Activated CD8-positive, alpha-beta memory T cell treated with anti-CD3 and anti-CD28 coated beads, Interleukin-2, amount 10 ng/mL, durations not matched to agents 7 days and 5 days (primary cell): ENCODE measurements at regions not wholly inside any gene's neighbourhood (a gene's known extent, or its start where the extent isn't known, plus 50 kb on each side); places are given as distances from the start of the nearest gene placed in this dataset.

Source experiments
- ATAC-seq: fragments of 150-1000 bp; cut with Tn5 transposase; one replicate; pipeline ENCODE4 v1.10.0; 2021; ENCODE audit warnings: moderate library complexity
- CTCF ChIA-PET: fragments of 350-600 bp; sonication (Branson Sonifier 250); formaldehyde crosslinking; loops from one replicate; lab custom pipeline; 2021; ENCODE audit warnings: antibody characterized with exemption; lab: Charles Lee
- DNase-seq: peaks from one replicate; pipeline ENCODE4 v3.0.0-alpha.2; 2020
- H3K27ac Mint-ChIP-seq: one replicate; pipeline ENCODE4 v1.8.0; 2021; ENCODE audit warnings: mild to moderate bottlenecking, mixed read lengths
- H3K27me3 Mint-ChIP-seq: one replicate; pipeline ENCODE4 v1.8.0; 2021; ENCODE audit warnings: mixed read lengths
- H3K36me3 Mint-ChIP-seq: one replicate; pipeline ENCODE4 v1.8.0; 2021; ENCODE audit warnings: mild to moderate bottlenecking, mixed read lengths
- H3K4me1 Mint-ChIP-seq: one replicate; pipeline ENCODE4 v1.8.0; 2021; ENCODE audit warnings: mixed read lengths
- H3K4me3 Mint-ChIP-seq: one replicate; pipeline ENCODE4 v1.8.0; 2021; ENCODE audit warnings: mild to moderate bottlenecking, moderate library complexity, mixed read lengths
- H3K9me3 Mint-ChIP-seq: one replicate; pipeline ENCODE4 v1.8.0; 2022; ENCODE audit warnings: low read depth, mixed read lengths

GRCh38 chrX:58051346-58051745 lies 141.1 kb upstream of the ZXDA start:
- ATAC-seq (no peak), DNase-seq (no peak)
- CTCF ChIA-PET = no interaction called here
- no peaks in the 10 kb centered on the region for H3K4me1 Mint-ChIP-seq
- H3K27ac Mint-ChIP-seq = no peak overlapping the region
- no peaks in the 10 kb centered on the region for H3K36me3 Mint-ChIP-seq
- H3K27me3 Mint-ChIP-seq = no peaks in the 10 kb centered on the region
- H3K9me3 Mint-ChIP-seq = no peaks in the 10 kb centered on the region
- H3K4me3 Mint-ChIP-seq = no peak overlapping the region

GRCh38 chrX:58044130-58044529 lies 133.9 kb upstream of the ZXDA start:
- DNase-seq (no peak), ATAC-seq (no peak)
- Mint-ChIP-seq H3K9me3 (no peaks in the 10 kb centered on the region), H3K27ac (no peak overlapping the region), H3K36me3 (no peaks in the 10 kb centered on the region), H3K4me1 (no peaks in the 10 kb centered on the region), H3K27me3 (no peaks in the 10 kb centered on the region), H3K4me3 (no peak overlapping the region)
- CTCF ChIA-PET = no interaction called here

GRCh38 chrX:58025979-58026378 lies 115.7 kb upstream of the ZXDA start:
- Mint-ChIP-seq H3K36me3 (no peaks in the 10 kb centered on the region), H3K4me3 (no peak overlapping the region), H3K27me3 (no peaks in the 10 kb centered on the region), H3K9me3 (no peaks in the 10 kb centered on the region), H3K27ac (no peak overlapping the region), H3K4me1 (no peaks in the 10 kb centered on the region)
- CTCF ChIA-PET = interaction anchor here (1.4 to 1.5 kb wide), 2 partner anchors 204 to 207 kb away, joined by 3 to 6 read pairs; no protein-coding TSS in a partner anchor
- DNase-seq (peak; percentile 40), ATAC-seq (no peak)

GRCh38 chrX:57985951-57986350 lies 75.7 kb upstream of the ZXDA start:
- Mint-ChIP-seq H3K27me3 (no peaks in the 10 kb centered on the region), H3K27ac (no peak overlapping the region), H3K4me3 (no peak overlapping the region), H3K9me3 (no peaks in the 10 kb centered on the region), H3K36me3 (no peaks in the 10 kb centered on the region), H3K4me1 (no peaks in the 10 kb centered on the region)
- CTCF ChIA-PET = no interaction called here
- DNase-seq = no peak
- ATAC-seq = no peak

- CTCF ChIA-PET = no interaction called here
- H3K27ac Mint-ChIP-seq = no peak overlapping the region
- H3K9me3 Mint-ChIP-seq = no peaks in the 10 kb centered on the region
- H3K36me3 Mint-ChIP-seq = no peaks in the 10 kb centered on the region
- no peaks in the 10 kb centered on the region for H3K4me1 Mint-ChIP-seq
- H3K4me3 Mint-ChIP-seq = no peak overlapping the region
- H3K27me3 Mint-ChIP-seq = no peaks in the 10 kb centered on the region
- ATAC-seq (no peak), DNase-seq (no peak)
Observed at GRCh38 chrX:57984620-57985019, 74.4 kb upstream of the ZXDA start.

- Mint-ChIP-seq H3K36me3 (no peaks in the 10 kb centered on the region), H3K4me1 (no peaks in the 10 kb centered on the region), H3K27ac (no peak overlapping the region), H3K4me3 (no peak overlapping the region), H3K27me3 (no peaks in the 10 kb centered on the region), H3K9me3 (no peaks in the 10 kb centered on the region)
- ATAC-seq = no peak
- CTCF ChIA-PET = no interaction called here
- no peak for DNase-seq
Observed at GRCh38 chrX:57977992-57978391, 67.7 kb upstream of the ZXDA start.

- no peak for ATAC-seq
- Mint-ChIP-seq H3K4me3 (no peak overlapping the region), H3K9me3 (peaks cover 2% of the 10 kb centered on the region), H3K4me1 (no peaks in the 10 kb centered on the region), H3K36me3 (no peaks in the 10 kb centered on the region), H3K27me3 (no peaks in the 10 kb centered on the region), H3K27ac (no peak overlapping the region)
- no peak for DNase-seq
- CTCF ChIA-PET = no interaction called here
Observed at GRCh38 chrX:57964975-57965374, 54.7 kb upstream of the ZXDA start.
